Fibroblast of villous mesenchyme (primary cell): ENCODE measurements at regions not wholly inside any gene's neighbourhood (a gene's known extent, or its start where the extent isn't known, plus 50 kb on each side); places are given as distances from the start of the nearest gene placed in this dataset.

Experiments used
- DNase-seq: peaks from one replicate; pipeline ENCODE4 v3.0.0-alpha.2; 2010; ENCODE audit warnings: low read depth
- H3K4me3 ChIP-seq: 2 replicates; pipeline ENCODE4 v1.5.1; 2011; ENCODE audit warnings: low read depth, mild to moderate bottlenecking, low read length
- CTCF ChIP-seq: IDR thresholded peaks from 2 replicates; pipeline ENCODE4 v1.5.1; 2012; ENCODE audit warnings: low read depth, mild to moderate bottlenecking, low read length; ENCODE audit not compliant: insufficient read depth

GRCh38 chr12:38016602-38017001 lies 300.0 kb upstream of the ALG10B start:
- no peak for TF ChIP-seq CTCF
- no peak overlapping the region for H3K4me3 ChIP-seq
- no peak for DNase-seq

GRCh38 chr12:38025916-38026315 lies 290.7 kb upstream of the ALG10B start:
- TF ChIP-seq CTCF: no peak
- DNase-seq: no peak
- H3K4me3 ChIP-seq: no peak overlapping the region

GRCh38 chr12:38053113-38053512 lies 263.5 kb upstream of the ALG10B start:
- TF ChIP-seq CTCF: no peak
- no peak for DNase-seq
- H3K4me3 ChIP-seq: no peak overlapping the region

GRCh38 chr12:38053655-38054464 lies 262.7 kb upstream of the ALG10B start:
- no peak for TF ChIP-seq CTCF
- no peak overlapping the region for H3K4me3 ChIP-seq
- DNase-seq: no peak

- DNase-seq: no peak
- TF ChIP-seq CTCF: no peak
- no peak overlapping the region for H3K4me3 ChIP-seq
Measured at GRCh38 chr12:38056701-38057689, 259.6 kb upstream of the ALG10B start.

- no peak overlapping the region for H3K4me3 ChIP-seq
- DNase-seq: no peak
- no peak for TF ChIP-seq CTCF
Measured at GRCh38 chr12:38099686-38100085, 216.9 kb upstream of the ALG10B start.
